Brain microvascular endothelial cell (primary cell): ENCODE measurements at regions not wholly inside any gene's neighbourhood (a gene's known extent, or its start where the extent isn't known, plus 50 kb on each side); places are given as distances from the start of the nearest gene placed in this dataset.

Source experiments
- DNase-seq: peaks from one replicate; pipeline ENCODE4 v3.0.0-alpha.2; 2020
- H3K27ac ChIP-seq: fragments of 250-450 bp; sonication (Bioruptor Pico); 2 replicates; pipeline ENCODE4 v1.5.1; 2020; ENCODE audit warnings: mild to moderate bottlenecking, moderate library complexity
- H3K27me3 ChIP-seq: fragments of 250-450 bp; sonication (Bioruptor Pico); replicated peaks from 2 replicates; pipeline ENCODE4 v1.5.1; 2020; ENCODE audit warnings: mild to moderate bottlenecking
- H3K36me3 ChIP-seq: fragments of 250-450 bp; sonication (Bioruptor Pico); replicated peaks from 2 replicates; pipeline ENCODE4 v1.5.1; 2020; ENCODE audit warnings: mild to moderate bottlenecking
- H3K4me3 ChIP-seq: 2 replicates; pipeline ENCODE4 v1.5.1; 2011; ENCODE audit warnings: low read depth, mild to moderate bottlenecking, control low read depth, low read length, moderate library complexity
- CTCF ChIP-seq: IDR thresholded peaks from 2 replicates; pipeline ENCODE4 v1.5.1; 2011; ENCODE audit warnings: low read depth, mild to moderate bottlenecking, moderate library complexity, low read length, control low read depth, inconsistent platforms; ENCODE audit errors: missing control alignments
- in situ Hi-C: cut with HindIII; loops from 2 replicates; pipeline ENCODE4 v1.10.0; 2017; ENCODE audit warnings: low sequenced_read_pairs, low pct_ligation_motif_present

DNA sequence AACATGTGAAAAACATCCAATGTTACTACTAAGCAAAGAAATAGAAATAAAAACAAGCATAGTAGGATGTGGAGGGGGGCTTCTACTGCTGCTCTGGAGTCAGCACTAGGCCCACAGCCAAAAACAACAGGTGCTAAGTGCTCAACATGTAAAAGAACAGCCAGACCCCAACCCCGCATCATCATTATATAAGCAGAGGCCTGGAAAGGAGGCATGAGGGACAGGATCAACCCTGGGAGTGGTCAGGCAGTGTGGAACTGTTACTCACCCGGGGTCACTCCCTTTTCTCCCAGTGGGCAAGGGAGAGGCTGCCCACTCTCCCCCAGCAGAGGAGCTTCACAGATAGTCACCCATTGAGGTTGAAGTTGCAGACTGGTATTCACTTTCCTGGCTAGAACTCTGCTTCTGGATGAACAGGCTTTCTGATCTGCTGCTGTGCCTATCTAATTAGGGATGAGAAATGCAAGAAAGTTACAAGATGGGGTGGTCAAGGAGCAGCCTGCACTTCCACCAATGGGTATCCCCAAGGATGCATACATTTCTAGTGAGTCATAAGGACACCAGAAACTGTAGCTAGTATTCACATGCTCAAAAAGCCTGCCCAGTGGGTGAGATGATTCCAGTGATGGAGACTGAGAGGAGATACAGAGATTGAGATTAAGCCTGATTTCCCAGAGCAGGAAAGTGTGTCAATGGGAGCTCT lies 480.1 kb upstream of the TCF4 start:
- no peak overlapping the region for H3K4me3 ChIP-seq
- no peaks in the 10 kb centered on the region for H3K27me3 ChIP-seq
- H3K27ac ChIP-seq = no peak overlapping the region
- no peak for TF ChIP-seq CTCF
- DNase-seq = peak; percentile 63
- H3K36me3 ChIP-seq = no peaks in the 10 kb centered on the region
- in situ Hi-C loops = no loop called here

GRCh38 chr18:56067214-56067894 lies 479.4 kb upstream of the TCF4 start:
- H3K4me3 ChIP-seq = no peak overlapping the region
- DNase-seq = no peak
- no peaks in the 10 kb centered on the region for H3K27me3 ChIP-seq
- H3K36me3 ChIP-seq = no peaks in the 10 kb centered on the region
- no peak for TF ChIP-seq CTCF
- H3K27ac ChIP-seq = no peak overlapping the region
- in situ Hi-C loops = no loop called here

DNA sequence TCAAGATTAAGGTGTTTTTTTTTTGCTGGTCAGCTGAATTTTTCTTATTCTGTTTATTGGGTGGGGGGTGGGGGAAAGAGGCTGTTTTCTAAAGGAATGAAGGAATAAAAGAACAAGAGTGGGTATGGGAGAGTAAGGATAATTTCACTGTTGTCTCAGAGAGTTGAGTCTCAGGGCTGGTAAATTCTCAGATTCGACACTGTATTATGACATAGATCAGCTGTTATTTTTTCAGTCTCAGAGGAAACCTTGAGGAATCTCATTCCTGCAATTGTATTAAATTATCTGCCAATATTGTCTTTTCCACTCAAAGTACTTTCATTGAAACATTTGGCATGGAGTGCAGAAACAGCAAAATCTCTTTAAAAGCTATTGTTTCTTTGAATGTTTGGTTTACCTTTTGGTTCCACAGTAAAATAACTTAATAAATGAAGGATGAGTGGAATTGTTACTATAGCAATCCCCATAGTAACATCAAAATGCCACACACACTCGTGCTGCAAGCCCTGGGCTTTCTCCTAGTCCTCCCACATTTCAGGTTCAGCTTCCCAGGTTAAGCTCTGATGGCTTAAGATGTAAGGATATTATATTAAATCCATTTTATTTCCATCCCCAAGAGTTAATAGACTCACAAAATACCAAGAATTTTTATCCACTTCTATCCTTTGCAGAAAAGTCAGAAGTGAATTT lies 478.7 kb upstream of the TCF4 start:
- no peak overlapping the region for H3K4me3 ChIP-seq
- no peaks in the 10 kb centered on the region for H3K36me3 ChIP-seq
- no peak for DNase-seq
- no peak overlapping the region for H3K27ac ChIP-seq
- in situ Hi-C loops = no loop called here
- TF ChIP-seq CTCF = no peak
- no peaks in the 10 kb centered on the region for H3K27me3 ChIP-seq

- Histone ChIP-seq H3K27ac (no peak overlapping the region), H3K27me3 (no peaks in the 10 kb centered on the region), H3K4me3 (no peak overlapping the region), H3K36me3 (no peaks in the 10 kb centered on the region)
- TF ChIP-seq CTCF = no peak
- DNase-seq = no peak
- in situ Hi-C loops = no loop called here
Measured at GRCh38 chr18:56065086-56065485, 477.1 kb upstream of the TCF4 start.

DNA sequence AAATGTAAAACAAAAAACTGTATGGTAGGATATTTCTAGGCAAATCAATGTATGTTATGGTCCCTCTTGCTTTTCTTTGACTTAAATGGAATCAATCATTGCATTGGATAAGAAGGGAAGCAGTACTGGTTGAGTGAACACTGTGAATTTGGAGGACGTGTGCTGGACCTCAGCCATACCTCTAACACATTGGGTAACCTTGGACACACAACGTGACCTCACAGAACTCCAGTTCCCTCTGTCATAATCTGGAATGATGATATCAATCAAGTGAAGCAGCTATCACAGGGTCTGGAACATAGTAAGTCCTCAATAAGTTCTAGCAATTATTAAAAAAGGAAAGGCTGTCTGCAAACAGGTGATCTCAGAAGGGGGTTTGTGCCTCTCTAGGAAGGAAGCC lies 474.9 kb upstream of the TCF4 start:
- Histone ChIP-seq H3K27me3 (no peaks in the 10 kb centered on the region), H3K4me3 (no peak overlapping the region), H3K27ac (no peak overlapping the region), H3K36me3 (no peaks in the 10 kb centered on the region)
- in situ Hi-C loops = no loop called here
- TF ChIP-seq CTCF = no peak
- no peak for DNase-seq
